ENCODE measurements at regions not wholly inside any gene's neighbourhood (a gene's known extent, or its start where the extent isn't known, plus 50 kb on each side); places are given as distances from the start of the nearest gene placed in this dataset.

- TF ChIP-seq CTCF (conservative IDR thresholded peaks at IDR 0.05): no peak
- TF ChIP-seq EZH2 (IDR thresholded peaks at IDR 0.05; ENCODE audit: low read depth): no peak
These were observed 649.3 kb upstream of the SOX11 start for GRCh38 chr2:5042666-5043440.
